ENCODE measurements at regions not wholly inside any gene's neighbourhood (a gene's known extent, or its start where the extent isn't known, plus 50 kb on each side); places are given as distances from the start of the nearest gene placed in this dataset.

DNA sequence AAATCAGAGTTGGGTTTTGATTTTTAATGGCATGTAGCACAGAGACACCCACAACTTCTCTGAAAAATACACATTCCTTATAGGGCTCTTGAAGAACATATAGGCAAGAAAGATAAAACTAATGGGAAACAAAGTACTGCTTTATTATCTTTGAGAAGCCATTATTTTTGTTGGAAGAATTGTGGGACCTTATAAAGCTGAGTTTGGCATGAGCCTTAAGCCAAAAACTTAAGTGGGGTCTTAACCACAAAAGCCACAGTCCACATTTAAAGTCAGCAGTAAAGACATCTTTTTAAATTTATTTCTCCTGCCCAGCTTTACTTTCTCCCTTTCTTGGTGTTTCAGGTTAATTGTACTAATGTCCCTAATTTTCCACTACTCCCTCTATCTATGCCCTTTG, 1297.3 kb downstream of the C4orf33 start:
- H3K9me1 ChIP-seq (ENCODE audit: insufficient read depth, low read length), result no peaks in the 10 kb centered on the region
- TF ChIP-seq FOS (IDR thresholded peaks at IDR 0.05; ENCODE audit: low read depth, low read length), result no peak
- in situ Hi-C loops (cut with MboI; ENCODE audit: low sequenced_read_pairs), result no loop called here
- intact Hi-C loops (cut with micrococcal nuclease), result no loop called here
- no peak overlapping the region for H3K23ac ChIP-seq (ENCODE audit: low read depth, low read length)
- H2BK15ac ChIP-seq (ENCODE audit: low read depth, low read length), result no peak overlapping the region
- H2BK5ac ChIP-seq (ENCODE audit: low read depth, low read length, poor library complexity, severe bottlenecking), result peak overlapping the region; percentile 24
- H3K18ac ChIP-seq (ENCODE audit: low read depth, low read length), result peak overlapping the region; percentile 91; the same call in 1 of the 2 replicates
- POLR2A ChIA-PET (ENCODE audit: unreplicated experiment), result no interaction called here
- no peaks in the 10 kb centered on the region for H3K79me1 ChIP-seq (ENCODE audit: low read depth in 1 of 2, low read length in 2 of 2)
- dilution Hi-C loops (cut with HindIII; ENCODE audit: low sequenced_read_pairs, unreplicated experiment), result no loop called here
- 0 out of 2 replicates have a peak overlapping the region, but pooled peaks have one; percentile 63 for H2BK120ac ChIP-seq (ENCODE audit: low read depth, low read length)
- BruUV-seq (replicated peaks), result no TSS peak
- H4K5ac ChIP-seq (ENCODE audit: low read depth, low read length), result no peak overlapping the region; the same call in 1 of the 2 replicates
- H3K4me3 ChIP-seq (ENCODE audit: insufficient read depth, low read depth, low read length), result no peak overlapping the region
- H4K91ac ChIP-seq (ENCODE audit: insufficient read depth, low read depth, low read length), result no peak overlapping the region
- H2AK9ac ChIP-seq (replicated peaks; ENCODE audit: low read depth, low read length, poor library complexity), result no peak overlapping the region
- no peaks in the 10 kb centered on the region for H4K20me1 ChIP-seq (ENCODE audit: insufficient read depth, low read length)
- H3K56ac ChIP-seq (ENCODE audit: extremely low read depth, insufficient read depth, low read length), result no peak overlapping the region
- no peak for ATAC-seq (ENCODE audit: low read depth)
- H3K36me3 ChIP-seq (ENCODE audit: control insufficient read depth, insufficient read depth, low read length), result no peaks in the 10 kb centered on the region
- no peak overlapping the region for H3K9ac ChIP-seq (ENCODE audit: low read depth, low read length)
- no peak overlapping the region for H3K14ac ChIP-seq (replicated peaks; ENCODE audit: low read depth, low read length)
- CTCF ChIA-PET, result no interaction called here
- H3K9me3 ChIP-seq (ENCODE audit: control insufficient read depth, insufficient read depth, low read length), result no peaks in the 10 kb centered on the region
- H2AK5ac ChIP-seq (ENCODE audit: low read depth, low read length), result no peak overlapping the region
- no peak overlapping the region; a peak in 1 of 4 replicates for H4K8ac ChIP-seq (ENCODE audit: low read depth in 2 of 2, low read length in 2 of 2)
- 0 out of 2 replicates have a peak overlapping the region, but pooled peaks have one; percentile 55 for H2BK20ac ChIP-seq (ENCODE audit: low read depth, low read length)
- H3K4ac ChIP-seq (ENCODE audit: low read depth, low read length), result no peak overlapping the region
- H3K27me3 ChIP-seq (ENCODE audit: control insufficient read depth, insufficient read depth, low read length), result no peaks in the 10 kb centered on the region
- H2AFZ ChIP-seq (replicated peaks; ENCODE audit: low read length, poor library complexity), result no peak overlapping the region
- peaks cover 2% of the 10 kb centered on the region; the same call in 1 of the 2 replicates for H3K4me1 ChIP-seq (ENCODE audit: control insufficient read depth, insufficient read depth, low read length)
- DNase-seq, result no peak
- H3K4me2 ChIP-seq (ENCODE audit: low read depth, low read length), result no peak overlapping the region
- no peak overlapping the region for H3K27ac ChIP-seq (ENCODE audit: insufficient read depth, low read length)

All from IMR-90 (cell line).